DND-41 (cell line): ENCODE measurements at regions not wholly inside any gene's neighbourhood (a gene's known extent, or its start where the extent isn't known, plus 50 kb on each side); places are given as distances from the start of the nearest gene placed in this dataset.

Experiments used
- CTCF ChIP-seq: IDR thresholded peaks from 2 replicates; pipeline ENCODE4 v1.5.1; 2012; ENCODE audit warnings: borderline replicate concordance, low read length, moderate library complexity, mild to moderate bottlenecking; ENCODE audit not compliant: poor library complexity, severe bottlenecking; ENCODE audit errors: extremely low read depth
- EZH2 ChIP-seq: IDR thresholded peaks from 3 replicates; pipeline ENCODE4 v1.6.1; 2012; ENCODE audit warnings: borderline replicate concordance, low read depth, mild to moderate bottlenecking, moderate library complexity, low read length, inconsistent platforms; ENCODE audit not compliant: severe bottlenecking

- no peak for TF ChIP-seq CTCF
- no peak for TF ChIP-seq EZH2
Observed at GRCh38 chr6:141552463-141552862, 580.3 kb upstream of the GJE1 start.
